ENCODE measurements at regions not wholly inside any gene's neighbourhood (a gene's known extent, or its start where the extent isn't known, plus 50 kb on each side); places are given as distances from the start of the nearest gene placed in this dataset.

DNA sequence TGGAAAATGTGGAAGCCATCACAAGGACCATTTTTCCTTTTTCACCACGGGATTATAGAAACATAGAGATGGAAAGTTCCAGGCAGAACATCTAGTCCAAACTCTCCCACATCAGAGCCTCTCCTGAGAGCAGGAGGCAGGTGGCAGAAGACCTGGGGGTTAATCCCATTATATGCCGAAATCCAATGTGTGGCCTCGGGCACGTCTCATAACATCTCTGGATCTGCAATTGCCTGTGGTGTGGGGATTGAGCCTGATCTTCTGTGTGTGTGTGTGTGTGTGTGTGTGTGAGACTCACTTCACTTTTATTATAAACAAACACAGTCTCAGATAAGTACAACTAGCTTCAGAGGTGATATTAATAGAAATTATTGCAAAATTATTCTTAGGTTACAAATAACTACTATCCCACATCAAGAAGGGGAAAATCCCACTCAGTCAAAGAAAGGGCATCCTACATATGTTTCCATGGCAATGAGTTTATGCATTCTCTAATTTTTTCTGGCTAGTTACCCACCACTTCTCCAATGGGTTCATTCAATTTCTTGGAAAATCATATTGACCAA is 199.1 kb downstream of the FOXL1 start:
- TF ChIP-seq CTCF (conservative IDR thresholded peaks at IDR 0.05; ENCODE audit: low read length) (no peak), EZH2phosphoT487 (IDR thresholded peaks at IDR 0.05; ENCODE audit: borderline replicate concordance, low read depth, low read length) (no peak)

Data from OCI-LY7 (cell line).